HCT116 (cell line): ENCODE measurements at regions not wholly inside any gene's neighbourhood (a gene's known extent, or its start where the extent isn't known, plus 50 kb on each side); places are given as distances from the start of the nearest gene placed in this dataset.

Source experiments
- ATAC-seq: fragments of 200-7000 bp; cut with Tn5 transposase; 2 replicates; pipeline ENCODE4 v1.9.1; 2020; ENCODE audit warnings: mild to moderate bottlenecking, moderate library complexity
- BruUV-seq: library from RNA; stranded (reverse); fragments of 400-500 nt; replicated peaks from 2 replicates; lab custom pipeline; 2021; lab: Mats Ljungman, UMichigan
- CTCF ChIA-PET: fragments of 300-600 bp; sonication (Branson Sonifier 250); formaldehyde crosslinking; loops from one replicate; lab custom pipeline; 2021; ENCODE audit warnings: antibody characterized with exemption; lab: Charles Lee
- POLR2A ChIA-PET: fragments of 300-600, 350-600 bp; sonication (Branson Sonifier 250); formaldehyde crosslinking; loops from one replicate; lab custom pipeline; 2021; ENCODE audit warnings: antibody characterized with exemption; lab: Charles Lee
- RAD21 ChIA-PET, 2 experiments: fragments of 300-600 bp; sonication (Branson Sonifier 250); formaldehyde crosslinking; loops; one replicate each; lab custom pipeline; 2023; ENCODE audit warnings: low total read pairs in 2 of 2; ENCODE audit not compliant: uncharacterized antibody in 2 of 2, unreplicated experiment in 2 of 2, low non-redundant PET in 1 of 2; lab: Charles Lee
- DNase-seq: peaks from one replicate; pipeline ENCODE4 v3.0.0-alpha.2; 2010; ENCODE audit warnings: low read depth, low spot score
- H2AFZ ChIP-seq: fragments of 200-600 bp; shearing (Covaris generic), sonication (generic); 2 replicates; pipeline ENCODE4 v1.6.1; 2017; ENCODE audit warnings: low read depth, mixed run types, mixed read lengths, antibody characterized with exemption, low read length; ENCODE audit not compliant: poor library complexity, severe bottlenecking
- H3K27ac ChIP-seq: 2 replicates; pipeline ENCODE4 v1.5.1; 2012; ENCODE audit warnings: low read depth, low read length
- H3K27me3 ChIP-seq: fragments of 200-600 bp; sonication (generic); 2 replicates; pipeline ENCODE4 v1.6.1; 2016; ENCODE audit warnings: mixed run types, low read length, mixed read lengths; ENCODE audit not compliant: insufficient read depth
- H3K36me3 ChIP-seq, 2 experiments: fragments of 200-500 bp in 1 of 2; fragments of 200-600 bp in 1 of 2; sonication (Bioruptor generic) in 1 of 2; sonication (generic) in 1 of 2; 2 replicates each; pipeline versions ENCODE4 v1.5.1 to v1.6.1; 2014 to 2016; ENCODE audit warnings: low read length in 2 of 2, inconsistent platforms in 1 of 2, mixed read lengths in 1 of 2, mixed run types in 1 of 2; ENCODE audit not compliant: insufficient read depth in 2 of 2, control insufficient read depth in 1 of 2
- H3K4me1 ChIP-seq, 2 experiments: fragments of 200-600 bp in 1 of 2; sonication (generic) in 1 of 2; 2 replicates each; pipeline versions ENCODE4 v1.5.1 to v1.6.1; 2012 to 2017; ENCODE audit warnings: low read length in 2 of 2, inconsistent platforms in 1 of 2, mild to moderate bottlenecking in 1 of 2, mixed read lengths in 1 of 2, mixed run types in 1 of 2, moderate library complexity in 1 of 2; ENCODE audit not compliant: insufficient read depth in 2 of 2, control insufficient read depth in 1 of 2
- H3K4me2 ChIP-seq: fragments of 200-600 bp; sonication (generic); 2 replicates; pipeline ENCODE4 v1.6.1; 2017; ENCODE audit warnings: mixed run types, low read length, mixed read lengths
- H3K4me3 ChIP-seq, 2 experiments: fragments of 200-600 bp in 1 of 2; sonication (generic) in 1 of 2; replicated peaks in 1 of 2; 2 replicates each; pipeline ENCODE4 v1.5.1; 2011 to 2016; ENCODE audit warnings: low read length in 2 of 2, control low read depth in 1 of 2, low read depth in 1 of 2, mild to moderate bottlenecking in 1 of 2, mixed read lengths in 1 of 2, mixed run types in 1 of 2
- H3K79me2 ChIP-seq: fragments of 200-600 bp; sonication (generic); 2 replicates; pipeline ENCODE4 v1.6.1; 2017; ENCODE audit warnings: mild to moderate bottlenecking, mixed run types, low read length, moderate library complexity, mixed read lengths; ENCODE audit not compliant: insufficient read depth
- H3K9ac ChIP-seq: fragments of 200-600 bp; sonication (generic); 2 replicates; pipeline ENCODE4 v1.6.1; 2016; ENCODE audit warnings: low read length, mixed read lengths
- H3K9me2 ChIP-seq: fragments of 200-600 bp; sonication (generic), shearing (Covaris generic); 2 replicates; pipeline ENCODE4 v1.6.1; 2017; ENCODE audit warnings: mixed run types, mild to moderate bottlenecking, moderate library complexity; ENCODE audit not compliant: insufficient read depth
- H3K9me3 ChIP-seq, 2 experiments: fragments of 200-500 bp in 1 of 2; fragments of 200-600 bp in 1 of 2; sonication (Bioruptor generic) in 1 of 2; sonication (generic) in 1 of 2; 2 replicates each; pipeline ENCODE4 v1.6.1; 2014 to 2017; ENCODE audit warnings: low read length in 2 of 2, mixed read lengths in 2 of 2, inconsistent platforms in 1 of 2, low read depth in 1 of 2, mild to moderate bottlenecking in 1 of 2, mixed run types in 1 of 2, moderate library complexity in 1 of 2; ENCODE audit not compliant: control insufficient read depth in 1 of 2, insufficient read depth in 1 of 2
- H4K20me1 ChIP-seq: fragments of 200-600 bp; sonication (generic), shearing (Covaris generic); 2 replicates; pipeline ENCODE4 v1.6.1; 2017; ENCODE audit warnings: mixed run types, mild to moderate bottlenecking, moderate library complexity; ENCODE audit not compliant: insufficient read depth
- CBX3 ChIP-seq: IDR thresholded peaks from 2 replicates; pipeline ENCODE4 v1.6.1; 2012; ENCODE audit warnings: low read depth
- EGR1 ChIP-seq: IDR thresholded peaks from 2 replicates; pipeline ENCODE4 v1.6.1; 2012; ENCODE audit warnings: low read depth
- EZH2 ChIP-seq: fragments of 200-600 bp; sonication (generic); IDR thresholded peaks from 2 replicates; pipeline ENCODE4 v1.6.1; 2017; ENCODE audit warnings: antibody characterized with exemption, mixed run types
- POLR2A ChIP-seq: IDR thresholded peaks from 2 replicates; pipeline ENCODE4 v1.7.0; 2011; ENCODE audit warnings: borderline replicate concordance; ENCODE audit not compliant: insufficient read depth, insufficient read length; ENCODE audit errors: extremely low read depth
- SIN3A ChIP-seq: IDR thresholded peaks from 2 replicates; pipeline ENCODE4 v1.6.1; 2012; ENCODE audit warnings: low read depth
- SP1 ChIP-seq: IDR thresholded peaks from 2 replicates; pipeline ENCODE4 v1.6.1; 2012; ENCODE audit warnings: low read depth
- SRF ChIP-seq: IDR thresholded peaks from 2 replicates; pipeline ENCODE4 v1.6.1; 2012; ENCODE audit warnings: low read depth
- TCF7L2 ChIP-seq: IDR thresholded peaks from 2 replicates; pipeline ENCODE4 v1.7.0; 2011; ENCODE audit warnings: borderline replicate concordance, inconsistent platforms; ENCODE audit not compliant: insufficient read depth, insufficient read length; ENCODE audit errors: extremely low read depth
- ZFX ChIP-seq: fragments of 450-650 bp; IDR thresholded peaks from 2 replicates; pipeline ENCODE4 v1.6.1; 2017
- intact Hi-C: fragments of 100-400 bp; cut with micrococcal nuclease; formaldehyde crosslinking; loops from 2 replicates; pipeline ENCODE4 v1.10.0; 2022
- TF ChIP-seq, protein P1 (sequence below): IDR thresholded peaks from 2 replicates; pipeline ENCODE4 v1.6.1; 2012; ENCODE audit warnings: low read depth

DNA sequence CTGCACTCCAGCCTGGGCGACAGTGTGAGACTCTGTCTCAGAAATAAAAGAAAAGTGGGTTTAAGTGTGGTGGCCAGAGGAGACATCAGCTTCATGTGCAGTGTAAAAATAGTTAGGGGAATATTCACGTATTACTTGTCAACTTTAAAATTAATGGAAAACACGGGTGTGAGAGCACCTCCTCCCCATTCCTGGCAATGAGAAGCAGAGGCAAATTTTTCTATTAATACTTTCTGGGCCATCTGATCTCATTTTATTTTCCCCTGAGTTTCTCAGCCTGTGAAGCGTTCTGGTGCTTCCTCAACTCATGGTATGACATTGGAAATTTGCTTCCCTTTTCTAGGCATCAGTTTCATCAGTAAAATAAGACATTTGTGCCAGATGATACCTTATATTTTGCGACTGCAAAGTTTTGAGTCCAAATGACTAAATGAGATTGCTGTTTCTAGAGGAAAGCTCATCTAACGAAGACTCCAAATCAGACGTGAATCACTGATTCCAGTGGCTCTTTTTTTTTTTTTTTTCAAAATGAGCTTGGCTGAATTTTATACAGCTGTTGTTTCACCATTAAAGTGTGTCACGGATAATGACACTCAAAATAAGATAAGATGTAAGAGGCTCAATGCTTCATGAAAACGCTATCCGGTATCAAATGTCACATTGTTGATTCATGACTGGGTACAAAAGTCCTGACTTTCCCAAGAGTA is 104.6 kb downstream of the MSX2 start:
- intact Hi-C loops, result no loop called here
- H3K4me3 ChIP-seq, result no peak overlapping the region
- peaks cover 19% of the 10 kb centered on the region for H3K27me3 ChIP-seq
- no peaks in the 10 kb centered on the region for H4K20me1 ChIP-seq
- CTCF ChIA-PET, result no interaction called here
- no peak for TF ChIP-seq TCF7L2
- TF ChIP-seq, protein P1, sequence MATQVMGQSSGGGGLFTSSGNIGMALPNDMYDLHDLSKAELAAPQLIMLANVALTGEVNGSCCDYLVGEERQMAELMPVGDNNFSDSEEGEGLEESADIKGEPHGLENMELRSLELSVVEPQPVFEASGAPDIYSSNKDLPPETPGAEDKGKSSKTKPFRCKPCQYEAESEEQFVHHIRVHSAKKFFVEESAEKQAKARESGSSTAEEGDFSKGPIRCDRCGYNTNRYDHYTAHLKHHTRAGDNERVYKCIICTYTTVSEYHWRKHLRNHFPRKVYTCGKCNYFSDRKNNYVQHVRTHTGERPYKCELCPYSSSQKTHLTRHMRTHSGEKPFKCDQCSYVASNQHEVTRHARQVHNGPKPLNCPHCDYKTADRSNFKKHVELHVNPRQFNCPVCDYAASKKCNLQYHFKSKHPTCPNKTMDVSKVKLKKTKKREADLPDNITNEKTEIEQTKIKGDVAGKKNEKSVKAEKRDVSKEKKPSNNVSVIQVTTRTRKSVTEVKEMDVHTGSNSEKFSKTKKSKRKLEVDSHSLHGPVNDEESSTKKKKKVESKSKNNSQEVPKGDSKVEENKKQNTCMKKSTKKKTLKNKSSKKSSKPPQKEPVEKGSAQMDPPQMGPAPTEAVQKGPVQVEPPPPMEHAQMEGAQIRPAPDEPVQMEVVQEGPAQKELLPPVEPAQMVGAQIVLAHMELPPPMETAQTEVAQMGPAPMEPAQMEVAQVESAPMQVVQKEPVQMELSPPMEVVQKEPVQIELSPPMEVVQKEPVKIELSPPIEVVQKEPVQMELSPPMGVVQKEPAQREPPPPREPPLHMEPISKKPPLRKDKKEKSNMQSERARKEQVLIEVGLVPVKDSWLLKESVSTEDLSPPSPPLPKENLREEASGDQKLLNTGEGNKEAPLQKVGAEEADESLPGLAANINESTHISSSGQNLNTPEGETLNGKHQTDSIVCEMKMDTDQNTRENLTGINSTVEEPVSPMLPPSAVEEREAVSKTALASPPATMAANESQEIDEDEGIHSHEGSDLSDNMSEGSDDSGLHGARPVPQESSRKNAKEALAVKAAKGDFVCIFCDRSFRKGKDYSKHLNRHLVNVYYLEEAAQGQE, result no peak
- TF ChIP-seq, all 23 proteins: peak for 0
- Histone ChIP-seq H3K27ac (no peak overlapping the region), H3K9me3 (no peaks in the 10 kb centered on the region), H3K9me2 (no peaks in the 10 kb centered on the region), H3K79me2 (no peaks in the 10 kb centered on the region), H3K9ac (no peak overlapping the region), H3K36me3 (no peaks in the 10 kb centered on the region), H3K4me2 (no peak overlapping the region), H2AFZ (no peak overlapping the region), H3K4me1 (peaks cover 8 to 16% of the 10 kb centered on the region in 2 experiments; a peak in 3 of 4 replicates)
- no peak for DNase-seq
- RAD21 ChIA-PET, result no interaction called here
- no TSS peak for BruUV-seq
- POLR2A ChIA-PET, result no interaction called here
- ATAC-seq, result no peak

DNA sequence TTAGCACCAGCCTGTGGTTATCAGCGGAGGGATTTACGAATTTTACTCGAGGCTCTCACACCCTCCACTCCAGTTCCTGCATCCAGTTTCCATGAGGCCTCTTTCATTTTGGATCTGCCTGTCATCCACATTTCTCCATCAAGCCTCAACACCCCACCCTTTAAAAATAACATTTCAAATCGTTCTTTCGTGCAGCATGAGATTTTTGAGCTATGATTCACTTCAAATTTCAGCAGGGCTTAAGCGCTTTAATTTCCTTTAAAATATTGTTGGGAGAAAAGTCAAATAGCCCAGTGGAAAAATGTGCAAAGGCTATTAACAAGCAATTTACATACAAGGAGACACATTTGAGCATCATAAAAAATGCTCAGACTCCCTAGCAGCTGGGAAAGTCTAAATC is 103.2 kb downstream of the MSX2 start:
- no peak for TF ChIP-seq EZH2
- TF ChIP-seq, protein P1, result no peak
- no peak for TF ChIP-seq ZFX
- no peak for TF ChIP-seq SRF
- no peak for TF ChIP-seq SP1
- no peak for TF ChIP-seq POLR2A
- TF ChIP-seq CBX3, result no peak
- no peak for TF ChIP-seq EGR1
- no peak for TF ChIP-seq SIN3A
- intact Hi-C loops, result no loop called here
- H3K4me3 ChIP-seq, result no peak overlapping the region
- H4K20me1 ChIP-seq, result no peaks in the 10 kb centered on the region
- no peak overlapping the region for H3K4me2 ChIP-seq
- H3K9ac ChIP-seq, result no peak overlapping the region
- DNase-seq (no peak), ATAC-seq (no peak)
- POLR2A ChIA-PET, result no interaction called here
- RAD21 ChIA-PET, result no interaction called here
- H2AFZ ChIP-seq, result no peak overlapping the region
- peaks cover 14% of the 10 kb centered on the region for H3K27me3 ChIP-seq
- no peaks in the 10 kb centered on the region for H3K9me2 ChIP-seq
- no peaks in the 10 kb centered on the region for H3K79me2 ChIP-seq
- H3K4me1 ChIP-seq, result peaks cover 8 to 16% of the 10 kb centered on the region in 2 experiments; a peak in 3 of 4 replicates
- no peaks in the 10 kb centered on the region for H3K9me3 ChIP-seq
- no peak overlapping the region for H3K27ac ChIP-seq
- BruUV-seq, result no TSS peak
- no peaks in the 10 kb centered on the region for H3K36me3 ChIP-seq
- CTCF ChIA-PET, result no interaction called here
